Medulla oblongata (tissue), 1 donor: ENCODE measurements at regions not wholly inside any gene's neighbourhood (a gene's known extent, or its start where the extent isn't known, plus 50 kb on each side); places are given as distances from the start of the nearest gene placed in this dataset.
"Not testable (repeated sequence)": the region's sequence is repeated elsewhere in the genome, so short reads cannot be mapped to it uniquely, and the experiment has no call there.

ENCODE experiments used
- DNase-seq: peaks from one replicate; pipeline ENCODE4 v3.0.0-alpha.2; 2015; ENCODE audit errors: extremely low spot score

DNA sequence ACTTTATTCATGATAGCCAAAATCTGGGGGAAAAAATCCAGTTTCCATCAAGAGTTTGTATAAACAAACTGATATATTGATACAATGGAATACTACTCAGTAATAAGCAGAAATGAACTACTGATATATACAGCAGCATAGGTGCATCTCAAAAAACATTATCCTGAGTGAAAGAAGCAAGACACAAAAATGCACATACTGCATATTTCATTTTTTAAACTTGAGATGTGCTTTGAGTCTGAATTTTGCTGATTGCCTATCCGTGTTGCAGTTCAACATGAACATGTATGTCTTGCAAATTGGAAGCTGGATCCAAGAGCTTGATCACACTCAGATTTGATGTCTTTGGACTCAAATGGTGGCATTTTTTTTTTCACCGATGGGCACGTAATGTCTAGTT lies 132.4 kb downstream of the TSEN15 start:
- no peak for DNase-seq

DNA sequence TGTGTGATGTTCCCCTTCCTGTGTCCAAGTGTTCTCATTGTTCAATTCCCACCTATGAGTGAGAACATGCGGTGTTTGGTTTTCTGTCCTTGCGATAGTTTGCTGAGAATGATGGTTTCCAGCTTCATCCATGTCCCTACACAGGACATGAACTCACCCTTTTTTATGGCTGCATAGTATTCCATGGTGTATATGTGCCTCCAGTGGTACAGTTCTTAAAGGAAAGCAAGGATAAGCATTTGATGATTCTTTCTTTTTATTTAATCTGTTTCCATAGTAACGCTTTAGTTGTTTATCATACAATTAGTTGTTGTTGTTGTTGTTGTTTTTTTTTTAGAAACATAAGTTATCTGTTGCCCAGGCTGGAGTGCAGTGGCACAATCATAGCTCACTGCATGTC lies 133.1 kb downstream of the TSEN15 start:
- not testable (repeated sequence) for DNase-seq

- no peak for DNase-seq
These were observed 133.8 kb downstream of the TSEN15 start for GRCh38 chr1:184185347-184185746.

DNA sequence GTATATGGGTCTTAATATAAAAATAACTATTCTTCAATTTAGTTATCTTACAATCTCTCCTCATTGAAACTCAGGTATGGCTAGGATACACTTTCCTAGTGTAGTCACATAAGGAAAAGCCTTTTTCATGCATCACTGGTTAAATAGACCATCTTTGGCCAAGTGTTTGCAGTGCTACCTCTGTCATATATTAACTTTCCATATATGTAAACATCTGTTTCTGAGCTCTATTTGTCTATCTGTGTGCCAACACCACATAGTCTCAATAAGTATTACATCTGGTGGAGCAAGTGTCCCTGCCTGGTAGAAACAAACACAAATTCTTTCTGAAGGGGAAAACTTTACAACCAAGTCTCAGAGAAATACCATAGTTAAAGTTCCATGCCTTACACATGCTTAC lies 134.6 kb downstream of the TSEN15 start:
- DNase-seq = no peak

DNA sequence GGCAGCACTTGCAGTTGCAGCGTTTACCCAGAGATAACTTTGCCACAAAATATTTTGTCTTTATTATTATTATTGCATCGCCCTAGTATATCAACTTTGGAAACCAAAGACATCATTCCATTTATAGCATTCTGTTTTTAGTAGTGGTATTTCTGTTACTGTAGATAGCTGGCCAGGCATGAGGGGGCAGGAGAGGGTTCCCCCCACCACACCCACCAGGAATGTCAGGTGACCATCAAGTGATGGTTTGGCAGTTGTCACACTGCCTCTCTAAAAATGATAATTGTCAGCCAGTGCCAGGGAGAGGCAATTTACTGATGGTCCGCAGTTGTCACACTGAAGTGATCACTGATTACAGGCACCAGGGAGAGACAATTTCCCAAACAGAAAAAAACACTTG lies 135.6 kb downstream of the TSEN15 start:
- DNase-seq = no peak

DNA sequence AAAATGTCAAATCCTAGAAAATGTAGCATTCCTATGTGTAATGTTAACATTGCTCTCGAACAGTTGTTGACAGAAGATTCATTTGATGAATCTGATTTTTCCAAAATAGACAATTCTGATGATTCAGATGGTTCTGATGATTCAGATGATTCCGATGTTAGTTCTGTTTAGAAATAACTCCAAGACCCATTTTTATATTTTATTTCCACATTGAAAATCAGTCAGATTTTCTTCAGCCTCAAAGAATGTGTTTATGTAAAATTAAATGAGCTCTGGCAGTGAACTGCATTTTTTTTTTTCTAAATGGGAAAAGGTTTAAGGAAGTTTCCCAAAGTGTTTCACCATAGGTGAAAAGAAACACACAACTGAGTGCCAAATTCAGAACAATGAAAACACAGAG lies 136.5 kb downstream of the TSEN15 start:
- no peak for DNase-seq

DNA sequence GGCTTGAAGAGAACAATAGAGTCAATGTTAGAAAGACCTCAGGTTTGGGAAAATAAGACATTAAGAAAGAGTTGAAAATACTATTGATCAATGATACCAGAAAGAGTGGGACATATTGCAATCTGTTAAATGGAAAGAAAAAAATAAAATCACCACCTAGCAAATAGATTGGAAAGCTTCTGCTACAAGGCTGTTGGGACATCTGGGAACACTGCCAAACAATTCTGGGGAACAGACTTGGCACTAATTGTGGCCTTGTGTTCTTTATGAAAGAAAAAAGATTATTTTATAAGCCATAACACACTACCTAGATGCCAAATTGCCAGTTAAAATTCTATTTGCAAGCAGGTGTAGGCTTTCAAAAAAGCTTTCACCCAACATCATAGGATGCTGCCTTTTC lies 137.8 kb downstream of the TSEN15 start:
- DNase-seq = peak; percentile 10

DNA sequence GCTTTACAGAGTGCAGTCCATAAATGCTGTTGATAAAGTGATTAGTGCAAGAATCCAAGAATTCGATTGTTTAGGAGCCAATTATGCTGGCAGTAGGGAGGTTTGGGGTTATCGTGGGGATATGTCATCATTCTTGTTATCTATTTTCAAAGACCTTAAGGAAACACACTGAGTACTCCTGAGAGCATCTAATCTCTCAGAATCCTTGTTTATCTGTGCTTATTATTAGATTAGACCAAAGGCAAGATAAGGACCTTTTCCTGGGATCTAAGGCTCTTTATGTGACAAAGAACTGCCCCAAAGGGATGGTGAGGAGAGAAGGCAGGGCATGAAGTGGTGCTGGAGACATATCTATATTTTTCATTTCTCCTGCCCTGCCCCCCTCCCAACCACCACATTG lies 139.1 kb downstream of the TSEN15 start:
- DNase-seq = no peak

DNA sequence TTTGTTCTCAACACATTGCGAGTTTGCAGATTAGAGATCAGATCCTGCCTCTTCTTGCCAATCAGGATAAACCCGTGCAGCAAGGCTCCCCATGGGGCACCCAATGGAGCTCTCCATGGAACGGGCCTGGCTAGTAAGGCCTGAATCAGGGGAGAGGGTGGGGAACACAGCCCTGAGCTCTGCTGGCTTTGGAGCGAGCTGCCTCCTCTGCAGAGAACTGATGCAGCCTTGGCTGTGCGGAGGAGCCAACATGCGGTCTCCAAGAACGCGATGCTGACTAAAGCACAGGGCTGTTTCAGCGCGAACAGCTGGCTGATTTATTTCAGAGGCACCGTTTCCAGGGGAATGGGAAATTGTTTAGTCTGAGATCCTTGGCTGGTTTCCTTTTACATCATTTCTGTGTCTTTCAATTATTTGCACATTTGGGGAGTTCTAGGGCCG lies 139.7 kb downstream of the TSEN15 start:
- DNase-seq = peak; percentile 25

DNA sequence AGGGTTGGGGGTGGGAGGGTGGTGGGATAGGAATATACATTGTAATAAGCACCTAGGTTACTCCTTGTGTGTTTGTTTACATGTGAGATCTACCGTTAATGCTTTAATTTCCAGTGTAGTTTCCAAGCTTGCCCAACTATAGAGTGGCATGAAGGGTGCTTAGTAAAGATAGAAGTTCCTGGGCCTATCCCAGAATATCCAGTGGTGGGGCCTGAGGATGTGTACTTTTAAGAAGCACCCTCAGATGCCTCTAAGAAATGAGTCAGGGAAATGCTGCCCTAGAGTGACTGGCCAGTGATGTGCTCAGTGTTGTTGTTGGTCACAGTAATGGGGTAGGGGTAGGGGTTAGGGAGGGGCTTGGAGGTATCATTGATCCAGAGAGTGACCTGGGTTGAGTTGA lies 141.3 kb downstream of the TSEN15 start:
- DNase-seq = no peak

DNA sequence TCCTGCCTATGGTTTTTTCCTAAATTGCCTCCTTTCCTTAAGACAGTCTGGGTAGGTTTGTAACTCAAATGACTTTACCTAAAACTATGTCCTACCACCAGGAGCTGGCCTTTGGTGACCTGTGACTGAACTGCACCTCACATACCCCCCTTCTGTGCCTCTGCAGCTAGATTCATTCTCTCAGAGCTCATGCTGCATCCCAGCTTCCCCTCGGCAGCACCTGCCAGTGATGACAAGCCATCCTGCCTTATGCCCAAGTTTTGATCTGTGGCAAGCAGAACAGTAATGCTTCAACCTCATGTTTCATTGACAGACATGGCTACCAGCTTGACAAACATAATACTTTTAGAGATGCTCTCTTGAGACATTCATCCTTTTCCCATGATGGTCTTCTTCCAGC lies 141.9 kb downstream of the TSEN15 start:
- no peak for DNase-seq

DNA sequence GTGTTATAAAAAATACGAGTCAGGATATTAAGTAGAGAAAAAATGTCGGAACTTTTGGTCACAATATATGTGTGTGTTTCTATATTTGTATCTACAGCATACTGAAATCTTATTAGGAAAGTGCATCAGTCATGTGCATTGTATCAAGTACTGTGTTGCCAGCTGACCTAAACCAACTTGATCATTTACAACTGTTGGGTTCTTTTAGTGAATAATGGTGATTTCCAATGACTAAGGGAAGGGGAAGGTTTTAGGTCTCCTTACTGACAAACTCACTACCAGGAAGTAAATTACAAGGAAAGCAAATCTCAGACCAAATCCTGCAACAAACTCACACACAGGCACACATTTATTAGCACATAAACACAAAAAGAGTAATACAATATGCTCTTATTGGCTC lies 142.7 kb downstream of the TSEN15 start:
- no peak for DNase-seq

GRCh38 chr1:184195722-184196121 lies 144.2 kb downstream of the TSEN15 start:
- DNase-seq = not testable (repeated sequence)

- DNase-seq = no peak
These were observed 146.3 kb downstream of the TSEN15 start for GRCh38 chr1:184197831-184198230.

- no peak for DNase-seq
These were observed 147.5 kb downstream of the TSEN15 start for GRCh38 chr1:184199036-184199435.

- DNase-seq = no peak
These were observed 148.0 kb downstream of the TSEN15 start for GRCh38 chr1:184199438-184200085.

GRCh38 chr1:184208622-184209021 lies 157.1 kb downstream of the TSEN15 start:
- DNase-seq = no peak

DNA sequence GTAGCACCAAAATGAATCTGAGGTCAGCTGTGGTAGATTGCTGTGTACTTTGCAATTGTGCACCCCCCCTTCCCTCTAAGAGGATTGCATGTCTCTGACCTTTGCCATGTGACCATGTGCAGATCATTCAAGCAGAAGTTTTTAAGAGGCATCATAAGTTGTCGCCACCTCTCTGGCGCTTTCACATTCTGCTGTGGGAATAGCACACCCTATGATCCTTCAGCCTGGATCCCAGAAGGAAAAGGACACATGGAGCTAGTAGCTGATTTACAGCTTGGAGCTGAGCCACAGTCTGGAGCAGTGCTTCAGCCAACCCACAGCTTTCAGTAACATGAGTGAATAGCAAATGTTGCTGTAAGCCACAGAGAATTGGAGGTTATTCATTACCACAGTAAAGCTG lies 158.5 kb downstream of the TSEN15 start:
- no peak for DNase-seq

- no peak for DNase-seq
These were observed 159.3 kb downstream of the TSEN15 start for GRCh38 chr1:184210862-184211261.

GRCh38 chr1:184212649-184213314 lies 161.3 kb downstream of the TSEN15 start:
- no peak for DNase-seq

DNA sequence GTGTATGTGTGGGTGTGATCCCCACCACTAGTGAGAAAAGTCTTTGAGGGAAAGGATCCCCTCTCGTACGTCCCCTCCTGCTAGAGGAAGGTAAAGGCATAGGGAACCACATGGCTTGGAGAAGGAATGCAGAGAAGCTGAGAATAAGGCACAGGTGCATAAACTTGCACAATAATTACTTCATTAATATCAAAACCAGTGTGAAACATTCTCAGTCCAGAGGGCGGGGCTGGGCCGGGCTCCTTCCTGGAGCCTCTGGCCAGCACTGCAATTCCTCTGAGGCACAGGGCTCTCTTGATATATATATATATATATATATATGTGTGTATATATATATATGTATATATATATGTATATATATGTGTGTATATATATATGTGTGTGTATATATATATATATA lies 162.6 kb downstream of the TSEN15 start:
- no peak for DNase-seq

GRCh38 chr1:184215274-184215925 lies 163.9 kb downstream of the TSEN15 start:
- no peak for DNase-seq

DNA sequence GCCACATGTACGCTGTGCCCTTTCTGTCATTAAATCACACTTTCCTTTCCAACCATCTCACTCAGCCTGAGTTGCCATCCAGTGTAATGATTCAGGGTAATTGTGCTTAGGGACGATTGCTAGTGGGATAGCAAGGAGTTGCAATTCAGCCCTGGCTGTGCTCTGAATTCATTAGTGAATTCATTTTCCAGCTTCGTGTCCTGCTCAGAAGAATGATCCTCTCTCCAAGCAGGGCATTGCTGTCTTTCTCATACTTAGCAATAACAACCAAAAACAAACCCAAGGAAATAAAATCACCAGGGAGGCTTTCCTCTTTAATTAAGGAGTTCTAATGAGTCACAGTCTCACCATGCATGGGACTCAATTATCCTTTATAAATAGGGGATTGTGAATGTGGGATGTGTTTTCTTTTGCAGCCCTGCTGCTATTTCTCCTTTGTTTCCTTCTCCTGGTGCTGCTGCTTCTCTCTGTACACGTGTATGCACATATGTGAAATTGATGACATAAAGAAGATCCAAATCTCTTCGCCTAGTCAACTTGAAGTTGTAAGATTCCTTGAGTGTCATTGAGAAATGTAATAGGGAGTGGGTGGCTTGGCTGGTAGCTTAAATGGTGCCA lies 167.0 kb downstream of the TSEN15 start:
- DNase-seq = no peak
